HG02973 (cell line): ENCODE measurements at regions not wholly inside any gene's neighbourhood (a gene's known extent, or its start where the extent isn't known, plus 50 kb on each side); places are given as distances from the start of the nearest gene placed in this dataset.
"Not testable (repeated sequence)": the region's sequence is repeated elsewhere in the genome, so short reads cannot be mapped to it uniquely, and the experiment has no call there.

Experiments used
- ATAC-seq: cut with Tn5 transposase; IDR thresholded peaks from one replicate; pipeline ENCODE4 v1.9.1; 2021; ENCODE audit warnings: moderate library complexity; ENCODE audit not compliant: unreplicated experiment

- ATAC-seq = no peak
These were observed 177.7 kb upstream of the RAG2 start for GRCh38 chr11:36775756-36776155.

DNA sequence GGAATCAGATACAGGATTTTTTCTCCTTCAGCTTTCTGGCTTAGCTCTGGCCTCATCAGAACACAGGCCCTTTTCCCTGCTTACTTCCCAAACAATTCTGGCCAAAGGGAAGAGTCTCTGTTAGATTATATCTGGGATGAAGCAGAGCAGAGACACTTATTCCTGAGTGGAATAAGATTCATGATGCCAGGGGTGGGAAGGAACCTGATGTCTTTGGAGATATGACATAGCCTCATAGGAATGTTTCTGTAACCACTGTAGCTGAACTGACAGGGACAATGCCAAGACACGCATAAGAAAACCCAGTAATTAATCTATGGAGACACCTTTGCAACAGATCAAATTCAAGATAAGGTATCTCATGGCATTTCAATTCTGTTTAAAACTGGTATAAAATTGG, 177.1 kb upstream of the RAG2 start:
- ATAC-seq = no peak

DNA sequence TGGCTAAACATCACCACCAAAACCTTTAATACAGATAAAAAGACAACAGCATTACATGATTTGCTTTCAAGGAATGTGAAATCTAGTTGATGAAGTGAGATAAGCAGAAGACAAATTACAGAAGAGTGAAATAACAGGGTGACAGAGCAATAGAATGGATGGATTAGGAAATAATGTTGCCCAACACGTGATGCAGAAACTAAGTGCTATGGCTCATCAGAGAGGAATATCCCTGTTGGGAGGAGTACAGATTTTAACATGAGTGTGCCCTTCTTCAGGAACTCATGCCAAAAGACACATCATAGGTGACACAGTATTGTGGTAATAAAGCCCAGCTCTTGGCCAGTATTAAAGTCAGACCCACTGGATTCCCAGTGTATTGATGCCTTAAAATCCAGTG, 176.6 kb upstream of the RAG2 start:
- ATAC-seq = no peak

GRCh38 chr11:36763187-36763586, 165.2 kb upstream of the RAG2 start:
- ATAC-seq = peak; percentile 92

GRCh38 chr11:36757075-36757474, 159.0 kb upstream of the RAG2 start:
- ATAC-seq = no peak

DNA sequence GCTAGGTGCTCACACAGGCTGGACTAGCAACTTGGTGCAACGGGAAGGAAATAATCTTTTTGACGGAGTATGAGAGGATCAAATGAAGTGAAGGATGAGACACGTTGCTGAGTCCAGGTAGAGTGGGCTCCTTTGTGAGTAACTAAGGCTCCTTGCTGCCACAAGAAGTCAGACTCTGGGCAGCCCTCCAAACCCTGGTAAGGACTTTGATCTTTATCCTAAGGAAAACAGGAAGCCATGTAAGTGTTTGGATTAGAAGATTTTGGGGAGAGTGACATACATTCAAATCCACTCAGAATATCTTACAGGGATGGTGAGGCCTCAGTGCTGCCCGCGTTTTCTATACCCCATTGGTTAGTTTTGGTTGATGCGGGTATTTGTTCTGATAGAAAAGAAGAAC, 155.9 kb upstream of the RAG2 start:
- no peak for ATAC-seq

- no peak for ATAC-seq
These were observed 154.0 kb upstream of the RAG2 start for GRCh38 chr11:36751996-36752395.

- ATAC-seq = no peak
These were observed 153.3 kb upstream of the RAG2 start for GRCh38 chr11:36751335-36751781.

DNA sequence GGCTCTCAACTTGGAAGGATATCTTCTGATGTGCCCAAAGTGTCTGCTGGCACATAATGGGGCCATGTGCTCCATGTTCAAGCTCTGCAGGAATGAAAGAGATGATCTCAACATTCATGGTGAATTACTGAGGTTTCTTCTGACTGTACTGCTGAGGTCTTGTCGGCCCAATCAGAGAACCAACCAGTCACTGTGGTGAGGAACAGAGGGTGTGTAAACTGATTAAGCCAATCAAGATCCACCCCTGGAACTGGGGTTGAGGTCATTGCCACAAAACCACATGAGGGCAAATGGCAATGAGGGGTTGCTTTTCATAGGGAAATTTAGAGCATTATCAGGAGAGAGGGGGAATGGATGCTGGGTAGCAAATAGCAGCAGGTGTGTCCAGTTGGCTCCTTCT, 152.3 kb upstream of the RAG2 start:
- ATAC-seq = no peak

GRCh38 chr11:36748836-36749235, 150.8 kb upstream of the RAG2 start:
- ATAC-seq = no peak

DNA sequence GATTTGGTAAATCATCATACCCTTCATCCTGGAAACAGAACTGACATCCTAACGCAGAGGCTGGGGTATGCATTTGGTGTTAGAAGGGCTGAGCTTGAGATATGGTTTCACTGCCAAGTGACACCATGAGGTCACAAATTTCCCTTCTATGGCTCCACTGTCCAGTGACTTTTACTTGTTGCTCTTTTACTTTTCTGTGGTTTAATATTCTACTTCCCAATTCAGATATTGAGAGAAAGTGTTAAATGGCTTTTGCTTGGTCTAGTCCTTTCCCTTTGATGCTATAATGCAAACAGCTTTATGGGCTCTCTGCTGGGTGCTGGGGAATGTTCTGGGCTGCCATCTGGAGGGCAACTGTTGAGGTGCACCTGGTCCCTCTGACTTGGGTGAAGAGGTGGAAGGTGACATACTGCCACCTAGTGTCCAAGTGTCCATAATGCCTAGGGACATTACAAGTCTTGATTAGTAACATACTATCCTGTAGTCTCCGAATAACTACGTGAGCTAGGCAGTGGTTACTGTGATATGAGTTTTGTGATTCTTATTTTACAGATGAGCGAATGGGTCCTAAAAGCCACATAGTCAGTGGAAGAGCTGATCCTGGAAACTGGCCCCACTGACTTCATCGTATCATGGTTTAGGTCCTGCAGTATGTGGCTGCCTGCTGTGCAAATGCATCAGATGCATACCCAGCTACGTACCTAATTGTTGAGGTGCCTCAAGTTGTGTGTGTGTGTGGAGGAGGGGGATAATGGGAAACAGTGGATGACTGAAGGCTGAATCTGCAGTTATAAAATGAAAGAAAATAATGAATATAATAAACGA, 149.1 kb upstream of the RAG2 start:
- ATAC-seq = peak; percentile 84

- no peak for ATAC-seq
These were observed 146.5 kb upstream of the RAG2 start for GRCh38 chr11:36744375-36745168.

DNA sequence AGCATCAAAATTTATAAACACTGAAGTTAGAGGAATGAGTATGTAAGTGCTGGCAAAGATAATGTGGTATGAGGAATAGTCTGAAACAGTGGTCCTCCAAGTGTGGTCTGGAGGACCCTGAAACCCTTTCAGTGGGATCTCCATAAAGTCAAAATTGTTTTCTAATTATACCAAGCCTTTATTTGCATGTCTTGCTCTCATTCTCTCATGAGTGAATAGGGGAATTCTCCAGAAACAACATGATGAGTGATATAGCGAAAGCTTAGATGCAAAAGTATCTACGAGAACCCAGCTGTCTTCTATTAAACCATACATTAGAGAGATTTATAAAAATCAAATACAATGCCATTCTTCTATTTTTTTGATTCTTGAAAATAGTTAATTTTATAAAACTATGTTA, 145.0 kb upstream of the RAG2 start:
- peak; percentile 63 for ATAC-seq

- ATAC-seq = no peak
These were observed 143.5 kb upstream of the RAG2 start for GRCh38 chr11:36741515-36741914.

DNA sequence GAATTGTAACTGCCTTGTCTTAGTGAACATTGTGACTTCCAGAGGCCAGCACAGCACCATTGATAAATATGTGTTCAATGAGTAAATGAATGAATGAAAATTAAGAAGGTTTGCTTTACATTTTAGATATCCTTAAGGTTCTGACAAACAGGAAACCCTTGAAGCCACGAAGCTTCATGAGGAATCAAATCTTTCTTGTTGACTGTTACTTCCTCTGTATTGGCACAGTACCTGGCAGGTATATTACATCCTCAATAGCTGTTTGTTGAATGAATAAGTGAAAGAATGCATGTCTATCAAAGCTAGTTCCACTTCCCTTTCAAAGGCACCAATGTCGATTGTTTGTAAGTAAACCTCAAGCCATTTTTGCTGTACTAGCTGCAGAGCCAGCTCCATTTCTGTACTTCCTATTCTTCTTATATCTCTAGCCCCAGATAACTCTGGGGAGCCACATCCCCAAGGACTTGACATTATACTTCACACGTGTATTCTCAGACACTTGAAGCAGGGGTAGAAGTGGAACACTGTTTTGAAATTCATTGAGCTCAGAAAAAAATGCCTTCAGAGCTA, 140.3 kb upstream of the RAG2 start:
- no peak for ATAC-seq

GRCh38 chr11:36736103-36736502, 138.1 kb upstream of the RAG2 start:
- no peak for ATAC-seq

DNA sequence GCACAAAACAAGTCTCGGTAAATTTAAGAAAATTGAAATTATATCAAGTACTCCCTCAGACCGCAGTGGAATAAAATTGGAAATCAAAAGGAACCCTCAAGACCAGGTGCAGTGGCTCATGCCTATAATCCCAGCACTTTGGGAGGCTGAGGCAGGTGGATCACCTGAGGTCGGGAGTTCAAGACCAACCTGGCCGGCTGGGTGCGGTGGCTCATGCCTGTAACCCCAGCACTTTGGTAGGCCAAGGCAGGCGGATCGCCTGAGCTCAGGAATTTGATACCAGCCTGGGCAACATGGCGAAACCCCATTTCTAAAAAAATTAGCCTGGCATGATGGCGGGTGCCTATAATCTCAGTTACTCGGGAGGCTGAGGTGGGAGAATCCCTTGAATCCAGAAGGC, 135.7 kb upstream of the RAG2 start:
- not testable (repeated sequence) for ATAC-seq

DNA sequence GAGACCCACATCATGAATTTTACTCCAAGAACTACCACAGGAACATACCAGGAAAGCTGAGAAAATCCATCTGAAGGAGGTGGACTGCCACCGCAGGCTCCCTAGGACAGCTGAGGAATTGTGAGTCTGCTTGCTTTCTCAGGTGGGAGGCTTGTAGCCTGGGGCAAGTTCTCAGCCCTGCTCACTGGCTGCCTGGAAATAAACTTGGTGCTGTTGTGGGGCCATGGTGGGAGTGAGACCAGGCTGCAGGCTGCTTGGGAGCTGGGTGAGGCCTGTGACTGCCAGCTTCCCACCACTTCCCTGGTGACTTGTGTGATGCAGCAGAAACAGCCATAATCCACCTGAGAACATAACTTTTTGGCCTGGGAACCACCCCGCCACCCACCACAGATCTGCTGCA, 132.7 kb upstream of the RAG2 start:
- no peak for ATAC-seq

DNA sequence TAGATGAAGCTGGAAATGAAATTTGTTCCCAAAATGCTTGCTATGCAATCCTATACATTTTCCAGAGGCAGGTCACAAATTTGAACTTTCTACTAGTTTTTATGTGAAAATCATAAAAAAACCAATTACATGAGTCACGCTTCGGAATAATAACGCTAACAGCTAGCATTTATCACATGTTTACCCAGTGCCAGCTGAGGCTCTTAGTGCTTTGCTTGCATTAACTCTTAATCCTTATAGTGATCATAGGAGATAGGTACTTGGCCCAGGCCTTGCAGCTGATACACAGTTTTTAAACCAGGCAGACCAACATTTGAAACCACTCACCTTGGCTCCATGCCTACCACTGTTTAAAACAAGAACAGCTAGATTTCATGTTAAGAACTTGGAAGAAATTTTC, 131.8 kb upstream of the RAG2 start:
- no peak for ATAC-seq

DNA sequence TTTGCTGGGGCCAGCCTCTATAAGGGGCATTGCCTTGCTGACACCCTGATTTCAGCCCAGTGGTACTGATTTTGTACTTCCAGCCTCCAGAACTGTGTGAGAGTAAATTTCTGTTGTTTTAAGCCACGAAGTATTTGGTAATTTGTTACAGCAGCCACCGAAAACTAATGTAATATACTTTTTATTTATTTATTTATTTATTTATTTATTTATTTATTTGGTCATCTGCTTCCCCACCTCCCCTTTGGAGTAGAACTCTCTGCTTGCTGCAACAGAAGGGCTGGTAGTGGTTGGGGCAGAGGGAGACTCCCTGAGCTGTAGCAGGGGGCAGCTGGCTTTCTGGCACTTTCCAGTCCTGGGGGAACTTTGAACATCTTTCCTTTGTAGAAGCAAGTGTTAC, 128.4 kb upstream of the RAG2 start:
- no peak for ATAC-seq

DNA sequence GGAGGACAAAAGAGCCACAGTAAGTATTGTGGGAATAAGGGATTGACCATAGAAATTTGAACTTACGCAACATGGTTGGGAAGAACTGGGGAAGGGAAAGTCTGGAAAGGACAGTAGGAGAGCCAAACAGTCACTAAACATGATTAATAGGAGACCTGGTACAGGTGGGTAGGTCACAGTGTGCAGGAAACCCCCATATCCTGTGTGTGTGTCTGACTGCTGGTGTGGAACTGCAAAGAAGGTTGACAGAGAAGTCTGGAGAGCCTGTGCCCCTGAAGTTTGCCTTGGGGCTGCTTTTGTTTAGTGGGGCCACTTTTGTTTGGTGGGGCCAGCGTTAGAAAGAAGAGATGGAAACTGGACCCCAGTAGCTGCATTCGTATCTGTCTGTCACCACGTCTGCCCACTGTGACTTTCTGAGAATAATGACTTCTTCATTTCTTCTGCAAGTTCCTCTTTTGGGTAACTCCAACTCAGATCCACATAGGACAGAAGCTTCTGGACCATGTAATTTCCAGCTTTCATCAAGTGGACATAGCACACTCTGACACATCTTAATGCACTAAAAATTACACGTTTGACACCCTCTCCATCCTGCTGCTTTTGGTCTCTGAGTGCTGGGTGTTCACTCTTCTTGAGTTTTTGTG, 126.8 kb upstream of the RAG2 start:
- peak; percentile 81 for ATAC-seq
